Panc1 (cell line): ENCODE measurements at regions not wholly inside any gene's neighbourhood (a gene's known extent, or its start where the extent isn't known, plus 50 kb on each side); places are given as distances from the start of the nearest gene placed in this dataset.

ENCODE experiments used
- CTCF ChIP-seq: fragments of 450-650 bp; IDR thresholded peaks from 2 replicates; pipeline ENCODE4 v1.5.1; 2017; ENCODE audit warnings: mild to moderate bottlenecking
- POLR2AphosphoS5 ChIP-seq: IDR thresholded peaks from 2 replicates; pipeline ENCODE4 v1.6.1; 2012; ENCODE audit warnings: mild to moderate bottlenecking, low read depth, low read length, moderate library complexity

- TF ChIP-seq CTCF (no peak), POLR2AphosphoS5 (no peak)
These were observed 773.2 kb upstream of the SLC10A2 start for GRCh38 chr13:103839460-103839859.
